ENCODE measurements at regions not wholly inside any gene's neighbourhood (a gene's known extent, or its start where the extent isn't known, plus 50 kb on each side); places are given as distances from the start of the nearest gene placed in this dataset.

DNA sequence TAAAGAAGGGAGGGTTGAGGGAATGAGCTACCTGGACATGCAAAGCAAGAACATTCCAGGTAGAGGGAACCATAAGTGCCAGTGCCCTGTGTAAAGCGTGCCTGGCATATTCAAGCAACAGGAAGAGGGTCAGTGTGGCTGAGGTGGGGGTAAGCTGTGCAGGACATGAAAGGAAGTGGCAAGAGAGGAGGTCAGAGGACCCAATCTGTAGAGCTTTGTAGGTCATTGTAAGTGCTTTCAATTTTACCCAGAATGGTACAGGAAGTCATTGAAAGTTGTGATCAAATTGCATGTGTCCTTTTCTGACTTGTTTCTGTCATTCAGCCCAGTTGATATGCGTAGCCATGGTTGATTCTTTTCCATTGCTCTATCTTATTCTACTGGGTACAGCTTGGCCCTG is 156.6 kb downstream of the NOC3L start:
- no peak for TF ChIP-seq POLR2AphosphoS5 (IDR thresholded peaks at IDR 0.05)
- no peak for TF ChIP-seq CTCF (IDR thresholded peaks at IDR 0.05)
- no peak for TF ChIP-seq POLR2A (IDR thresholded peaks at IDR 0.05)
- H3K36me3 ChIP-seq = no peaks in the 10 kb centered on the region
- 66% methylated on average over 2 of the region's 2 CpGs for WGBS
- H3K27ac ChIP-seq = no peak overlapping the region
- H3K4me3 ChIP-seq = no peak overlapping the region
- no peaks in the 10 kb centered on the region for H3K9me3 ChIP-seq
- H3K4me1 ChIP-seq = peaks cover 4% of the 10 kb centered on the region
- no peak for DNase-seq (ENCODE audit: low spot score in 2 of 2)
- no peaks in the 10 kb centered on the region for H3K27me3 ChIP-seq

DNA sequence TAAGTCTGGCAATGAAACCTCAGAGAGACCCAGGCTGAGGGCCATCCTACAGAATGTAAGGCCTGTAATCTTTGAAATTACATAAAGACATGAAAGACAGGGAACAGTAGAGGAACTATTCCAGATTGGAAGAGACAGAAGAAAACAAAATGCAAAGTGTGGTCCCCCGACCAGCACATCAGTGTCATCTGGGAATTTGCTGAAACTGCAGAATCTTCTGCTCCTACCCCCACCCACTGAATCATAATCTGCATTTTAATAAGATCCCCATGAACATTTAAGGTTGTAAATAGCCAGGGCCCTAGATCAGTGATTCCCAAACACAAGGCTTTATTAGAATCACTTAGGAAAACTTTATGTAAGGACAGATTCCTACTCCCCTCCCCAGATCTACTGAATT is 154.4 kb downstream of the NOC3L start:
- WGBS = 55% methylated on average over 1 of the region's 1 CpG
- H3K4me3 ChIP-seq = no peak overlapping the region
- peaks cover 7% of the 10 kb centered on the region for H3K4me1 ChIP-seq
- TF ChIP-seq POLR2AphosphoS5 (IDR thresholded peaks at IDR 0.05) (no peak), CTCF (IDR thresholded peaks at IDR 0.05) (no peak), POLR2A (IDR thresholded peaks at IDR 0.05) (no peak), EP300 (IDR thresholded peaks at IDR 0.05) (no peak)
- H3K9me3 ChIP-seq = no peaks in the 10 kb centered on the region
- no peaks in the 10 kb centered on the region for H3K27me3 ChIP-seq
- no peak for DNase-seq (ENCODE audit: low spot score in 2 of 2)
- no peak overlapping the region for H3K27ac ChIP-seq
- no peaks in the 10 kb centered on the region for H3K36me3 ChIP-seq

- DNase-seq (ENCODE audit: low spot score in 2 of 2) = no peak
- Histone ChIP-seq H3K27ac (no peak overlapping the region), H3K4me3 (no peak overlapping the region), H3K27me3 (no peaks in the 10 kb centered on the region), H3K4me1 (peaks cover 3% of the 10 kb centered on the region), H3K36me3 (no peaks in the 10 kb centered on the region), H3K9me3 (no peaks in the 10 kb centered on the region)
- 65% methylated on average over 5 of the region's 5 CpGs for WGBS
- TF ChIP-seq POLR2A (IDR thresholded peaks at IDR 0.05) = no peak
- no peak for TF ChIP-seq EP300 (IDR thresholded peaks at IDR 0.05)
- no peak for TF ChIP-seq POLR2AphosphoS5 (IDR thresholded peaks at IDR 0.05)
- TF ChIP-seq CTCF (IDR thresholded peaks at IDR 0.05) = no peak
These were observed 152.1 kb downstream of the NOC3L start for GRCh38 chr10:94210440-94211168.

DNA sequence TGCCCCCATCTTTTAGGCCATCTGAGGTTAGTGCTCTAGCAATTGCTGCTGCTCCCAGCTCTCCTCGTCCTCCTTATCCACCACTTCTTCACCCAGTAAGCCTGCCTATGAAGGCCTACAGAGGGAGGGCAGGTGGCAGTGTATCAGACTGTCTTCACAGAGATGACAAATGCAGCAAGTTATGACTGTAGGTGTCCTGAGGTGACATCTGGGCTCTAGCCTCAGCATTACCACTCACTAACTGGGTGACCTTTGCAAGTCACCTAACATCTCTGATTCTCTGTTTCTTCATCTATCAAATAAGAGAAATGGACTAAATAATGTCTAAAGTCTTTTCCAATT is 151.6 kb downstream of the NOC3L start:
- H3K4me3 ChIP-seq = no peak overlapping the region
- WGBS = 93% methylated on average over 1 of the region's 1 CpG
- TF ChIP-seq POLR2AphosphoS5 (IDR thresholded peaks at IDR 0.05) (no peak), CTCF (IDR thresholded peaks at IDR 0.05) (no peak), EP300 (IDR thresholded peaks at IDR 0.05) (no peak), POLR2A (IDR thresholded peaks at IDR 0.05) (no peak)
- no peaks in the 10 kb centered on the region for H3K36me3 ChIP-seq
- H3K4me1 ChIP-seq = peaks cover 3% of the 10 kb centered on the region
- H3K27me3 ChIP-seq = no peaks in the 10 kb centered on the region
- no peak for DNase-seq (ENCODE audit: low spot score in 2 of 2)
- no peak overlapping the region for H3K27ac ChIP-seq
- no peaks in the 10 kb centered on the region for H3K9me3 ChIP-seq

- TF ChIP-seq EP300 (IDR thresholded peaks at IDR 0.05) (no peak), POLR2A (IDR thresholded peaks at IDR 0.05) (no peak), POLR2AphosphoS5 (IDR thresholded peaks at IDR 0.05) (no peak), CTCF (IDR thresholded peaks at IDR 0.05) (no peak)
- H3K4me1 ChIP-seq = peaks cover 3% of the 10 kb centered on the region
- H3K27me3 ChIP-seq = no peaks in the 10 kb centered on the region
- WGBS = 69% methylated on average over 2 of the region's 2 CpGs
- H3K27ac ChIP-seq = no peak overlapping the region
- no peak for DNase-seq (ENCODE audit: low spot score in 2 of 2)
- no peaks in the 10 kb centered on the region for H3K36me3 ChIP-seq
- no peaks in the 10 kb centered on the region for H3K9me3 ChIP-seq
- no peak overlapping the region for H3K4me3 ChIP-seq
These were observed 149.7 kb downstream of the NOC3L start for GRCh38 chr10:94213001-94213530.
